ENCODE measurements at regions not wholly inside any gene's neighbourhood (a gene's known extent, or its start where the extent isn't known, plus 50 kb on each side); places are given as distances from the start of the nearest gene placed in this dataset.

- no peak for DNase-seq
Measured at GRCh38 chr2:236805800-236806531, 236.3 kb downstream of the ACKR3 start.

DNA sequence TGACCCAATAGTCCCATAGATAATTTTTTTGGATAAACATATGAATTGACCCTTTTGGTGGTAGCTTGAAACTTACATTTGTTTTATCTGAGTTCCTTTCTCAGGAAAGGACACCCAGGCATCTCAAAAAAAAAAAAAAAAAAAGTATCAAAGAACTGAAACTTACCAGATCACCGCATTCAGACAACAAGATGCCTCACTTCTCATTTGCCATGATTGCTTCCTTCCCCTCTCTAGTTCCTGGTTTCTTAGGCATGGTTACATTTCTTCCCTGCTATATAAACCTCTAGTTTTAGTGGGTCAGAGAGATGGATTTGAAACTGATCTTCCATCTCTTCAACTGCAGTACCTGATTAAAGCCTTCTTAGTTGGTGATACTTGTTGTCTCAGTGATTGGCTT lies 240.1 kb downstream of the ACKR3 start:
- DNase-seq = peak; percentile 81

GRCh38 chr2:236811062-236811656 lies 241.5 kb downstream of the ACKR3 start:
- no peak for DNase-seq

DNA sequence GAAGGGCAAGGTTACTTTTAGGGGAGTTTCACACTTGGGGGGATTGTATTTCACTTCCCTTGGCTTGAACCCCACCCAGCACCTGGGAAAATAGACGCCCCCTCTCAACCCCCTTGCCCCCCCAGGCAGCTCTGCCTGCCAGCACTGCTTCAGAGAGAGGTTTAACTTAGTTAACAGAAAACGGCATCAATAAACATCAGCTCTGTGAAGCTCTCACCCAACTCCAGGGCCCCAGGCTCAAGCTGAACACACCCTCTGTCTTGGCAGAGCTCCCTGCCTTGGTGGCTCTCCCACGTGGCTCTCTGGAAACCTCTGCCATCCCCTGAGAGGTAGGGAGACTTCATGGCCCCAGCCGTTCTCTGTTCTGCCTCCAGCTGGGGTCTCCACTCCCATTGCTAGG lies 244.1 kb downstream of the ACKR3 start:
- DNase-seq = no peak

GRCh38 chr2:236814593-236814992 lies 245.0 kb downstream of the ACKR3 start:
- DNase-seq = no peak

DNA sequence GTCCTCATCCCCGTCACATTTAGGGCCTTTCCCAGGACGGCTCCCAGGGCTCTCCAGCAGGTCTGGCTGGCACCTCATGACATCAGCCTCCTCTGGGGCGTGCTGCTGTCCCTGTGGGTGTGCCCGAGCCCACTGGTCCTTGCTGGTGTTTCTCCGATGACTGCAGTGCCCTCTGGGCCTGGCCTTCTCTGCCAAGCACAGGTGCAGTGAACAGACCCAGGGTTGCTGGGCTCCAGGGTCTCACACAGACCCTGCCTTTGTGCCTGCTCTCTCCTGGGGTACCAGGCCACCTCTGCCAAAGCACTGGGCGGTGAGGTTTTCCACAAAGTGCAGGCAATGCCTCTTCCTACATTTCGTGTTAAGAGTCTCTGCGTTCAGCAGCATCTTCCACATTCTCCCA lies 246.1 kb downstream of the ACKR3 start:
- no peak for DNase-seq

DNA sequence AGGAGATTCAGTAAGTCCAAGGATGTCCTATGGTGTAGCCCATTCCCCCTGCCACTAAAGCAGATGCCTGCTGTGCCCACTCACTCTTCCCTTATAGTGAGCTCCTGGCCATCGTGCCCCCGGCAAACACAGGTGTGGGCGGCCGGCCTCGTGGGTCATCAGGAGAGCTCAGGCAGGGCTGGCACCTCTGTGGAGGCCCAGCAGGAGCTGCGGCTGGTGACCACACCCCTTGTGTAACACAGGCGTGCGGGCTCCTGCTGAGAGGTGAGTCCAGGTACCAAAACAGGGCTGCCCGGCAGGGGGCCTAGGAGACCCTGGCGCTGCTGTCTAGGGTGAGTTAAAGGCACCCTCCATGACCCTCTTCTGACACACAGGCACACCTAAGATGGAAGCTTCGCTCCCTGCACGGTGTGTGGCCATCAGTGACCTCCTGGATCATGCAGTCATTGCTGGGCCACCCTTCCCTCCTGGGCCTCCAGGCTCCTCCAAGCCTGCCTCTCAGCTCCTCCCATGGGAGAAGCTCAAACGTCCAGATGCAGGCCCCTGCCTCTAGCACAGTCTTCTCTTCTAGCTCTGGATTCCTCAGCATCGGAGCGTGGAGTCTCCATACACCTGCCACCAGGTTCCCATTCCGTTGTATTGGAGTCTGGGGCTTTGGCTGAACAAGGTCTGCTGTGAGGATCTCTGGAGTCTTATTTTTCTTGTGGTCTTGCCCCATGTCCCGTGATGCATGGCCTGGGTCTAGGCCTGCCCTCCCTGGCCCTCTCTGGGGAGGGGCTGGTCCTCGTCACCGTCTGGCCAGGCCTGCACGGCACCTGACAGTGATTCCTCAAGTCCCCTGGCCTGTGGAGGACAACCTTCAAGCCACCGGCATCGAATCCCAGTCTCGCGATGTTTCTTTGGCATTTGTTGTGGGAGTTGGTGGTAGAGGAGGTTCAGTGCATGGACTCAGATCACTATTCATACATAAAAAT lies 246.9 kb downstream of the ACKR3 start:
- no peak for DNase-seq

GRCh38 chr2:236818281-236819045 lies 248.8 kb downstream of the ACKR3 start:
- no peak for DNase-seq

DNA sequence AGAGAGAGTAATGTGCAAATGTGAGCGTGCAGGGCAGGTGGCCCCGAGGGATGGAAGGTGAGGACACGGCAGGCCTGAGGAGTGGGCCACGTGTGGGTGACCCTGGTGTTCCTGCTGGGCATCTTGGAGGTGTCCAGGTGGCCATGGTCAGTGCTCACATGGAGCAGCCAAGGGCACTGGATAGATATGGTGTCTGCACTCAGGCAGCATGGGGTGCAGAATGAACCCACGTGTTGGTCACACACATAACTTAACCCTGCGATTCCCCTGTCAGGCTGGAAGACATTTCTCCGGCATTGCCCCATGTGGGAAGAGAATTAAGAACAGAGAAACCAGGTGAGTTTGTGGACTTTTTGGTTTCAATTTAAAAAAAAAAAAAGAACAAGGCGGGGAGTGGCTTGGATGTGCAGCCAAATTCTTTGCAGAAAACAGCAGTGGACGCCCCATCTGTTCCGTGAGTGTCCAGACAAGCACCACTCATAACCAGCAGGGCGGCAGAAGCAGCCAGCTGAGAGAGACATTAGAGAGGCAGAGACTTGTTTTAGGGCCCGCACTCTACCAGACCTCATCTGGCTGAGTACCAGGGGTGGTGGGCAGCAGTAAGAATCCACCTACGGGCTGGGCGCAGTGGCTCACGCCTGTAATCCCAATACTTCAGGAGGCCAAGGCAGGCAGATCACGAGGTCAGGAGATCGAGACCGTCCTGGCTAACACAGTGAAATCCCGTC lies 249.8 kb downstream of the ACKR3 start:
- no peak for DNase-seq

- DNase-seq = no peak
Measured at GRCh38 chr2:236820763-236821344, 251.2 kb downstream of the ACKR3 start.

- no peak for DNase-seq
Measured at GRCh38 chr2:236823041-236823629, 253.5 kb downstream of the ACKR3 start.

DNA sequence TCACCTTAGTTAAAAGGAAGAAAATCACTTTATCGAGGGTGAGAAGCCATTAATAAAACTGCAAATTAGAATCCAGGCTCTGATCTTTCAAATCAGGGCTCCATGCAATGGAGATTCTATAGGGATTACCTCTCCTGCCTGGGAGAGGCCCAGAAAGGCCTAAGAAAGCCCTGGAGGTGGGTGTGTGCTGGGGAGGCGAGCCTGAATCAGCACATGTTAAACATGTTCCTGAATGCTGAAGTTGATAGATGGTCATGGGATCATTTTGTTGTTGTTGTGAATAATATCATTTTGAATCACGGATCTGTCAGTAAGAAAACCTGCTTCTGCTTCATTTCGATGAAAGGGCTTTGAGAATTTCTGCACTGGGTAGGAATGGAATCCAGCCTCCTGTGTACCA lies 254.3 kb downstream of the ACKR3 start:
- no peak for DNase-seq

- DNase-seq = no peak
Measured at GRCh38 chr2:236824836-236825235, 255.2 kb downstream of the ACKR3 start.

DNA sequence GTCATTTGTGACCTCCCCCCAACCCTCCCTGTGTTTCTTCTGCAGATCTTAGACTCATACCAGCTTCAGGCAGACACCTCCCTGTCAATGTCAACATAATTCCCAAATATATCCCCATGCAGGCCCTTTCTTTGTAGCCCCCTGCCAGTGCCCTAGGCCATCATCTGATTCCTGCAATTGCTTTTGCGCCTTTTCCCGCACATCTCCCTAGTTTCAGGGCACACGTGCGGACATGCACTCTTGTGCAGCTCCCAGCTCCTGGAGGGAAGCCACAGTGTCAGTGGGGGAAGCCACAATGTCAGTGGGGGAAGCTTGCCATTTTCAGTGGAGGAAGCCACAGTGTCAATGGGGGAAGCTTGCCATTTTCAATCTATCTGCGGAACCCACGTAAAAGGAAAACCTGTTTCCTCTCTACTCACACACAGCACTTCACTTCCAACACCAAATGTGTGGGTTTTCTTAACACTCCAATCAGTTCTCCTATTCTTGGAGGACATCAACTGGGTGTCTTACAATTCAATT lies 256.4 kb downstream of the ACKR3 start:
- DNase-seq = peak; percentile 1

DNA sequence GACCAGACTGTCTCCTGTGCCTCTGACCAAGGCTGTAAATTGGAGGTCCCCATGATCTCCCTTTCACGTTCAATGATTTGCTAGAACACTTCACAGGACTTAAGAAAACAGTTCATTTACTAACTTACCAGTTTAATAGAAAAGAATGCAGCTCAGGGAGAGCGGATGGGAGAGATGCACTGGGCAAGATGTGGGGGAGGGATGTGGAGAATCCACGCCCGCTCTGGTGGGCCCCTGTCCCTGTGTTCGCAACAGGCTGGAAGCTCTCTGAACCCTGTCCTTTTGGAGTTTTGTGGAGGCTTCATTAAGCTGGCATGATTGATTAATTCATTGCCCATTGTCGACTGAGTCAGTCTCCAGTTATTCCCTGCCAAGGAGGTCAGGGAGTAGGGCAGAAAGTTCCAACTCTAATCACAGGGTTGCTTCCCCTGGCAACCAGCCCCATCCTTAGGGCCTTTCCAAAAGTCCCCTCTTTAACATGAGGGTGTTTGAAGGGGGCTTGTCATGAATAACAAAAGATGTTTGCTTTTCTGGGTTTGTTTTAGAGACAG lies 257.1 kb downstream of the ACKR3 start:
- no peak for DNase-seq

DNA sequence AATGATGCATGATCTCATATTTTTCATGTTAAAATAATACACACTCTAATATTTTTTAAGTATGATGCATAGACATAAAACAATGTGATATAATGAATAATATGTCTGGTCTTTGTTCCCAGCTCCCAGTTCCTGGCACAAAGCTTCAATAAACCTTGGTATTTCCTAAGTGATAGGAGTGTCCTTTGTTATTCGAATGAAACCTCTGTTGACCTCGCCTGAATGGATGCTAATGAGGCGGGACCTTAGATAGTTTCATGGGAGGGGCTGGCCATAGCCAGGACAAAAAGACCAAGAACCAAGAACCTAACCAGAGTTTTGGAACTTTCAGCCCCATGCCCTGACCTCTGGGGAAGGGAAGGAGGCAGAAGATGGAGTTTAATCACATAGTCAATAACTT lies 257.7 kb upstream of the COPS8 start:
- no peak for DNase-seq

DNA sequence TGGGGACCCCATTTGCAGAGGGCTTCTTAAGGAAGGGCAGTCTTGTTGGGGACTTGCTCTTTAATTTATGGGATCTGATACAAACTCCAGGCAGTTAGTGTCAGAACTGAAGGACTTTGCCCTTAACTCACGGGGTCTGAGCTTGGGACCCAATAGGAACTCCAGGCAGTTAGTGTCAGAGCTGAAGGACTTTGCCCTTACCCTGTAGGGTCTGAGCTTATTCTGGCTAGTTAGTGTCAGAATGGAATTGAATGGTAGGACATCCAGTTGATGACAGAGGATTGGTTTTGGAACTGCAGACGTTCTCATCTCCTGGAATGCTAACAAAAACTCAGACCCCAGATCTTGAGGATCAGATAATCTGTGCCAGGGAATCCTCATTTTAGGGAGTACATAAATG lies 256.9 kb upstream of the COPS8 start:
- no peak for DNase-seq

- no peak for DNase-seq
Measured at GRCh38 chr2:236830926-236831325, 254.8 kb upstream of the COPS8 start.

GRCh38 chr2:236831698-236832097 lies 254.0 kb upstream of the COPS8 start:
- DNase-seq = no peak

GRCh38 chr2:236833501-236834073 lies 252.1 kb upstream of the COPS8 start:
- DNase-seq = no peak
